ENCODE measurements at regions not wholly inside any gene's neighbourhood (a gene's known extent, or its start where the extent isn't known, plus 50 kb on each side); places are given as distances from the start of the nearest gene placed in this dataset.

DNA sequence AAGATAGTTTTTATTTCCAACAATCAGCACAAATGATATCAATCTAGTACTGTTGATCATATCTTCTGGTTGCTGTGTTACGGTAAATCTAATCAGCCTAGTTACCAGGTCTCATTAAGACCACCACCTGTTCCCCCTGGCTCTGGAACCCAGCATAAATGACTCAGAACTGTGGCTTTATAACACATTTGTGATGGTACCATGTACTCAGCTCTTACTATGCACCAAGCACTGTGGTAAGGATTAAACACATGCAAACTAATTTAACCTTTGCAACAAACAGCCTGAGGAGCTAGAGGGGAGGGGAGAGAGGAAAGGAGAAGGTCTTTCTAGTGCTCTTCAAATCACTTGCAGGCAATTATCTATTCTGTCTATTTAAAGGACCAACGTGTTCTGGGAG is 173.9 kb upstream of the LMCD1 start:
- TF ChIP-seq, protein P1, sequence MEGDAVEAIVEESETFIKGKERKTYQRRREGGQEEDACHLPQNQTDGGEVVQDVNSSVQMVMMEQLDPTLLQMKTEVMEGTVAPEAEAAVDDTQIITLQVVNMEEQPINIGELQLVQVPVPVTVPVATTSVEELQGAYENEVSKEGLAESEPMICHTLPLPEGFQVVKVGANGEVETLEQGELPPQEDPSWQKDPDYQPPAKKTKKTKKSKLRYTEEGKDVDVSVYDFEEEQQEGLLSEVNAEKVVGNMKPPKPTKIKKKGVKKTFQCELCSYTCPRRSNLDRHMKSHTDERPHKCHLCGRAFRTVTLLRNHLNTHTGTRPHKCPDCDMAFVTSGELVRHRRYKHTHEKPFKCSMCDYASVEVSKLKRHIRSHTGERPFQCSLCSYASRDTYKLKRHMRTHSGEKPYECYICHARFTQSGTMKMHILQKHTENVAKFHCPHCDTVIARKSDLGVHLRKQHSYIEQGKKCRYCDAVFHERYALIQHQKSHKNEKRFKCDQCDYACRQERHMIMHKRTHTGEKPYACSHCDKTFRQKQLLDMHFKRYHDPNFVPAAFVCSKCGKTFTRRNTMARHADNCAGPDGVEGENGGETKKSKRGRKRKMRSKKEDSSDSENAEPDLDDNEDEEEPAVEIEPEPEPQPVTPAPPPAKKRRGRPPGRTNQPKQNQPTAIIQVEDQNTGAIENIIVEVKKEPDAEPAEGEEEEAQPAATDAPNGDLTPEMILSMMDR (IDR thresholded peaks at IDR 0.05), result no peak
- no peak for TF ChIP-seq POLR2A (IDR thresholded peaks at IDR 0.05)

All from heart left ventricle (tissue), 13 donors.